Tibial artery (tissue), 4 donors: ENCODE measurements at regions not wholly inside any gene's neighbourhood (a gene's known extent, or its start where the extent isn't known, plus 50 kb on each side); places are given as distances from the start of the nearest gene placed in this dataset.

Experiments used
- DNase-seq, 2 donors: peaks; one replicate each; pipeline ENCODE4 v3.0.0-alpha.2; 2019
- H3K27ac ChIP-seq, 2 donors: fragments of 200-600 bp; sonication (generic) in 1 of 2; 1 replicate in 1 of 2; 2 replicates in 1 of 2; pipeline ENCODE4 v1.5.1; 2018 to 2019; ENCODE audit warnings: mild to moderate bottlenecking in 1 of 2
- H3K27me3 ChIP-seq, 2 donors: fragments of 200-600 bp; sonication (generic) in 1 of 2; one replicate each; pipeline versions ENCODE4 v1.5.1 to v1.6.0; 2016 to 2019
- H3K36me3 ChIP-seq, 3 donors: fragments of 200-600 bp; sonication (generic) in 2 of 3; one replicate each; pipeline ENCODE4 v1.5.1; 2016 to 2019; ENCODE audit warnings: mild to moderate bottlenecking in 2 of 3
- H3K4me1 ChIP-seq, 4 donors: fragments of 200-600 bp; sonication (generic) in 2 of 4; 1 replicate in 3 of 4; 2 replicates in 1 of 4; pipeline ENCODE4 v1.5.1; 2016 to 2019
- H3K4me3 ChIP-seq, 2 donors: fragments of 200-600 bp; sonication (generic) in 1 of 2; 1 replicate in 1 of 2; 2 replicates in 1 of 2; pipeline ENCODE4 v1.5.1; 2018 to 2019; ENCODE audit warnings: mild to moderate bottlenecking in 2 of 2
- H3K9me3 ChIP-seq, 3 donors: fragments of 200-600 bp; sonication (generic) in 1 of 3; one replicate each; pipeline ENCODE4 v1.5.1; 2016 to 2019
- CTCF ChIP-seq, 2 experiments: fragments of 200-600 bp in 1 of 2; fragments of 450-650 bp in 1 of 2; IDR thresholded peaks; one replicate each; pipeline ENCODE4 v1.5.1; 2017 to 2019; ENCODE audit warnings: antibody characterized with exemption in 2 of 2, mild to moderate bottlenecking in 1 of 2, moderate library complexity in 1 of 2
- intact Hi-C: fragments of 100-400 bp; cut with DNase I; formaldehyde crosslinking; loops from one replicate; pipeline ENCODE4 v1.15.0; 2023; ENCODE audit warnings: low total_unique reads

DNA sequence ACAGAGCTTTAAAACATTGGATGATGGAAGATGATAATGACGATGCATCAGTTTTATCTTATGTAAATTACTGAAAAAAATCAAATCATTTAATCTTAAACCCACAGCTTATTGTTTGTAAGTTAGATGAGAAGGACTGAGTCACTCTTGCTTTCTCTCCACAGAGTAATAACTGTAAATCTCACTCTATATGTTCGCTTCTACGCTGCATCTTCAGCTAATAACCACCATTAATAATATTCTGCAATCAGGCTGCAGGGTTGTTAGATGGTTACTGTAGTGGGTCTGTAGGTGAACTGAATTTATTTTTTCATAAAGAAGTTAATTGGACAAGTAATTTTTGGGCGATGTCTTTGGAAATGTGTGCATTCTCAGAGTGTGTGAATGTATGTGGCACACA, 260.0 kb downstream of the FAT3 start:
- Histone ChIP-seq H3K9me3 (no peaks in the 10 kb centered on the region), H3K27ac (no peak overlapping the region)
- intact Hi-C loops, result no loop called here

DNA sequence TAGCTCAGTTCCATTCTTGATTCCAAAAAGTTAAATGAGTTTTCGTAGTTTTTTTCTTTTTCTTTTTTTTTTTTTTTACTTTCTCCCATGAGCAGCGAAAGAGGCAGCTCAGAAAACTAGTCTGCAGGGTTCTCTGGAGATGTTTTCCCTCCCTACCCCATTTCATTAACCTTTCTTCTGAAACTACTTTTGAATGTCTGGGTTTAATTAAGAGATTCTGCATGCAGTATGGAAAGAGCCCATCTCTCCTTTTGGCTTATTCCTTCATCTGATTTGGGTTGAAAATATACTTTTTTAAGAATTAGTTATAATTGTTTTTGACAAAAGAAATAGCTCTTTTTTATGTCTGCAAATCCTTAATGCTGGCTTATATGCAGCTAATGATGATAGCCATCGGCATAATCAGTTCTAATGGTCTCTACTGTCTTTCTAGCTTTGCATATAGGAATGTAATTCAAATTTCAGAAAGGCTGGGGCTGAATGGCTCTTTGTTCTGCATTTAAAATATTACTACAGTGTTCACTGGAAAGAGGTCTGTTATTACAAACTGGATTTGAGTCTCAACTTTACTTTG, 265.3 kb downstream of the FAT3 start:
- Histone ChIP-seq H3K27me3 (no peaks in the 10 kb centered on the region), H3K9me3 (no peaks in the 10 kb centered on the region), H3K36me3 (no peaks in the 10 kb centered on the region), H3K27ac (no peak overlapping the region), H3K4me3 (no peak overlapping the region), H3K4me1 (no peaks in the 10 kb centered on the region)
- intact Hi-C loops, result no loop called here
- no peak for TF ChIP-seq CTCF (IDR thresholded peaks at IDR 0.05)
- no peak for DNase-seq

More for the DNA sequence above, 260.0 kb downstream of the FAT3 start:
- no peaks in the 10 kb centered on the region for H3K36me3 ChIP-seq
- H3K4me3 ChIP-seq, result no peak overlapping the region
- no peak for TF ChIP-seq CTCF (IDR thresholded peaks at IDR 0.05)
- DNase-seq, result no peak
- no peaks in the 10 kb centered on the region for H3K4me1 ChIP-seq
- H3K27me3 ChIP-seq, result no peaks in the 10 kb centered on the region

GRCh38 chr11:92492372-92492771, 267.8 kb downstream of the FAT3 start:
- H3K4me1 ChIP-seq, result no peaks in the 10 kb centered on the region
- no peak overlapping the region for H3K27ac ChIP-seq
- intact Hi-C loops, result no loop called here
- DNase-seq, result no peak
- H3K27me3 ChIP-seq, result no peaks in the 10 kb centered on the region
- H3K4me3 ChIP-seq, result no peak overlapping the region
- H3K36me3 ChIP-seq, result no peaks in the 10 kb centered on the region
- H3K9me3 ChIP-seq, result no peaks in the 10 kb centered on the region
- no peak for TF ChIP-seq CTCF (IDR thresholded peaks at IDR 0.05)

DNA sequence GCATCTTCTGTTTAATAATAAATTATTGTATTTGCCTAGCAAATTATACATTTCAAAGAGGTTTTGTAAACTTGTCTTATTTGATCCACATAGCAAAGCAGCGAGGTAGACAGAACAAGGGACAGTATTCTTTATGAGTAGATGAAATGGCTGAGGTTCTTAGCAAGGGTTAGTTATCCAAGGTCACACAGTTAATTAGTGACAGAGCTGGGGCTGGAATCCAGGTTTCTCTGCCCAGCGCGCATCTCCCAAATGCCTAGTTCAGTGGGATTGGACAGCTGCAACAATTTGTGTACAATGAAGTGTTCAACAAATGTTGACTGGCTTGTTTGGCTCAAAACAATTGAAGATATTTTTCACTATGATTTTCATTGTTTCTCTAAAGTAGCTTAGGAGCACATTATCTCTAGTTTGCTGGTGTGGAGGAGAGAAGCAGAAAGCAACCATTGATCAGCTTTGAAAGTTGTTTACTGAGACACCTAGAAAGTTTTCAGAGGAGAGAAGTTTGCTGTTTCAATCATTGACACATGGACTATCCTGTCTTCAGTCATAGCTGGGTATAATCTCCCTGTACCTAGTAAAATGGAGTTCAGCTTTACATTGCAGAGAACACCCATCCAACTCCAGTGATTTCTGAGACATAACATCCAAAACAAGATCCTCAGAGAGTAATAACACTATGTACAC, 270.6 kb downstream of the FAT3 start:
- no peak for DNase-seq
- H3K27ac ChIP-seq, result no peak overlapping the region
- H3K9me3 ChIP-seq, result no peaks in the 10 kb centered on the region
- H3K27me3 ChIP-seq, result no peaks in the 10 kb centered on the region
- H3K4me3 ChIP-seq, result no peak overlapping the region
- TF ChIP-seq CTCF (IDR thresholded peaks at IDR 0.05), result no peak
- intact Hi-C loops, result no loop called here
- H3K36me3 ChIP-seq, result no peaks in the 10 kb centered on the region
- no peaks in the 10 kb centered on the region for H3K4me1 ChIP-seq

DNA sequence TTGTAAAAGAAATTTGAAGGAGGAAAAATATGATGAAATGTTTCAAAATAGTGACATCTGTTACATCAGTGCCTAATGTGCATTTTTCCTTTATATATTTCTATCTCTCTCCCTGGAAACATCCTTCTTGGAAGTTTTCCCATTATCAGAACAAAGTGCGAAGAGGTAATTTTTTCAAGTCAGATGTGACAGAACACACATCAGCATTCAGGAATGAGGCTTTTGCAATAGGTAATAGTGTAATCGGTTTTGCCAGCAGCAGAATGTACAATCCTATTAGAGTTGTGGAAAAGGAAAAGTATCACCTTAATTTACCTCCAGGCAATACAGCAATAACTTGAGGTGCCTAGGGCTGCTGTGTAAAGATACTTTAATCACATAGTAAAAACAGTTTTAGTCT, 275.8 kb downstream of the FAT3 start:
- H3K27ac ChIP-seq, result no peak overlapping the region
- H3K36me3 ChIP-seq, result no peaks in the 10 kb centered on the region
- no peaks in the 10 kb centered on the region for H3K4me1 ChIP-seq
- intact Hi-C loops, result no loop called here
- no peaks in the 10 kb centered on the region for H3K27me3 ChIP-seq
- no peak for TF ChIP-seq CTCF (IDR thresholded peaks at IDR 0.05)
- H3K9me3 ChIP-seq, result no peaks in the 10 kb centered on the region
- H3K4me3 ChIP-seq, result no peak overlapping the region
- no peak for DNase-seq
